ENCODE measurements at regions not wholly inside any gene's neighbourhood (a gene's known extent, or its start where the extent isn't known, plus 50 kb on each side); places are given as distances from the start of the nearest gene placed in this dataset.

DNA sequence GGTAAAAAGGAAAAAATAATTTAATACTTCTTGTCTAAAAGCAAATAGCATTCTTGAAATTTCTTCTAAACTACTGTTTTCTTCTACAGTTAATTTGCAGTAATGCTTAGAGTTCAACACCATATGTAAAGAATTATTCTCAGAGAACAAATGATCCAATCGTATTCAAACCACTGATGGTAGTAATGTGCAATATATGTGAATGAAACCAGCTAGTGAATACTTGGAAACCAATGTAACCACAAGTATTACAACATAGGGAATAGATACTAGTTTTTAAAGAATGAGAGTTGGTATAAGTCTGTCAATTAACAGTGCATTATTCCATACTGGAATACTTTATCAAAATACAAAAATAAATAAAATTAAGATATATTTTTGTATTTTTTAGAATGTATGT, 850.0 kb downstream of the DIPK2A start:
- H3K27me3 Mint-ChIP-seq (ENCODE audit: insufficient read depth): no peaks in the 10 kb centered on the region
- H3K9me3 Mint-ChIP-seq: no peaks in the 10 kb centered on the region

GRCh38 chr3:144822671-144823070, 851.0 kb downstream of the DIPK2A start:
- H3K4me1 Mint-ChIP-seq: peaks cover 8% of the 10 kb centered on the region
- H3K27ac ChIP-seq (ENCODE audit: low read depth, low read length): no peak overlapping the region
- no peak for DNase-seq
- no peak for TF ChIP-seq CTCF (conservative IDR thresholded peaks at IDR 0.05)
- H3K36me3 Mint-ChIP-seq (ENCODE audit: low read depth): no peaks in the 10 kb centered on the region
- H3K27me3 Mint-ChIP-seq (ENCODE audit: insufficient read depth): no peaks in the 10 kb centered on the region
- no peak overlapping the region for H3K4me3 ChIP-seq (ENCODE audit: low read length)
- no peaks in the 10 kb centered on the region for H3K36me3 ChIP-seq (ENCODE audit: control insufficient read depth, insufficient read depth, low read length)
- H3K9ac ChIP-seq (ENCODE audit: extremely low read depth, low read length, poor library complexity, severe bottlenecking): no peak overlapping the region
- no peak overlapping the region for H3K4me3 Mint-ChIP-seq
- H3K27ac Mint-ChIP-seq: no peak overlapping the region
- no peaks in the 10 kb centered on the region for H3K27me3 ChIP-seq (ENCODE audit: control insufficient read depth, insufficient read depth, low read length, poor library complexity, severe bottlenecking)
- no peaks in the 10 kb centered on the region for H3K9me3 ChIP-seq (ENCODE audit: control insufficient read depth, low read length)
- no peaks in the 10 kb centered on the region for H3K4me1 ChIP-seq (ENCODE audit: control insufficient read depth, insufficient read depth, low read length)
- H3K9me3 Mint-ChIP-seq: no peaks in the 10 kb centered on the region

More for the DNA sequence above, 850.0 kb downstream of the DIPK2A start:
- no peaks in the 10 kb centered on the region for H3K36me3 ChIP-seq (ENCODE audit: control insufficient read depth, insufficient read depth, low read length)
- H3K9ac ChIP-seq (ENCODE audit: extremely low read depth, low read length, poor library complexity, severe bottlenecking): no peak overlapping the region
- H3K9me3 ChIP-seq (ENCODE audit: control insufficient read depth, low read length): no peaks in the 10 kb centered on the region
- TF ChIP-seq CTCF (conservative IDR thresholded peaks at IDR 0.05): no peak
- H3K4me1 ChIP-seq (ENCODE audit: control insufficient read depth, insufficient read depth, low read length): no peaks in the 10 kb centered on the region
- no peaks in the 10 kb centered on the region for H3K36me3 Mint-ChIP-seq (ENCODE audit: low read depth)
- no peak overlapping the region for H3K4me3 Mint-ChIP-seq
- 100% methylated on average over 1 of the region's 1 CpG; no CpG with 5 or more reads in 1 of the 2 experiments for WGBS, 2 experiments (ENCODE audit: insufficient coverage in 1 of 2, insufficient read length in 1 of 2)
- no peak overlapping the region for H3K27ac Mint-ChIP-seq
- peaks cover 8% of the 10 kb centered on the region for H3K4me1 Mint-ChIP-seq
- H3K4me3 ChIP-seq (ENCODE audit: low read length): no peak overlapping the region
- DNase-seq: no peak
- no peak overlapping the region for H3K27ac ChIP-seq (ENCODE audit: low read depth, low read length)
- H3K27me3 ChIP-seq (ENCODE audit: control insufficient read depth, insufficient read depth, low read length, poor library complexity, severe bottlenecking): no peaks in the 10 kb centered on the region

GRCh38 chr3:144831955-144832716, 860.5 kb downstream of the DIPK2A start:
- no peak overlapping the region for H3K4me3 ChIP-seq (ENCODE audit: low read length)

More at GRCh38 chr3:144831955-144832716, 860.5 kb downstream of the DIPK2A start:
- no peak for DNase-seq
- no peak overlapping the region for H3K9ac ChIP-seq (ENCODE audit: extremely low read depth, low read length, poor library complexity, severe bottlenecking)
- no peaks in the 10 kb centered on the region for H3K36me3 ChIP-seq (ENCODE audit: control insufficient read depth, insufficient read depth, low read length)
- no peaks in the 10 kb centered on the region for H3K27me3 ChIP-seq (ENCODE audit: control insufficient read depth, insufficient read depth, low read length, poor library complexity, severe bottlenecking)
- H3K36me3 Mint-ChIP-seq (ENCODE audit: low read depth): no peaks in the 10 kb centered on the region
- H3K4me1 ChIP-seq (ENCODE audit: control insufficient read depth, insufficient read depth, low read length): no peaks in the 10 kb centered on the region
- H3K27me3 Mint-ChIP-seq (ENCODE audit: insufficient read depth): no peaks in the 10 kb centered on the region
- no peaks in the 10 kb centered on the region for H3K9me3 Mint-ChIP-seq
- TF ChIP-seq CTCF (conservative IDR thresholded peaks at IDR 0.05): no peak
- H3K9me3 ChIP-seq (ENCODE audit: control insufficient read depth, low read length): peaks cover 12% of the 10 kb centered on the region
- H3K27ac Mint-ChIP-seq: no peak overlapping the region
- H3K4me3 Mint-ChIP-seq: no peak overlapping the region
- H3K27ac ChIP-seq (ENCODE audit: low read depth, low read length): no peak overlapping the region
- no peaks in the 10 kb centered on the region for H3K4me1 Mint-ChIP-seq
